ENCODE measurements at regions not wholly inside any gene's neighbourhood (a gene's known extent, or its start where the extent isn't known, plus 50 kb on each side); places are given as distances from the start of the nearest gene placed in this dataset.
A peak's percentile ranks its signal among the peaks of the same experiment; 100 is the strongest.
"Not testable (repeated sequence)": the region's sequence is repeated elsewhere in the genome, so short reads cannot be mapped to it uniquely, and the experiment has no call there.

- DNase-seq = no peak
Observed at GRCh38 chr5:18379189-18379588, 744.9 kb downstream of the TAF11L14 start.

GRCh38 chr5:18380729-18381362, 746.6 kb downstream of the TAF11L14 start:
- no peak for DNase-seq

- DNase-seq = peak; percentile 79
Observed at GRCh38 chr5:18393565-18394442, 759.5 kb downstream of the TAF11L14 start.

- DNase-seq = no peak
Observed at GRCh38 chr5:18394443-18394804, 760.2 kb downstream of the TAF11L14 start.

- no peak for DNase-seq
Observed at GRCh38 chr5:18395126-18396110, 761.2 kb downstream of the TAF11L14 start.

GRCh38 chr5:18397371-18397770, 763.1 kb downstream of the TAF11L14 start:
- DNase-seq = no peak

- DNase-seq = no peak
Observed at GRCh38 chr5:18397891-18398290, 763.6 kb downstream of the TAF11L14 start.

GRCh38 chr5:18399461-18400327, 765.4 kb downstream of the TAF11L14 start:
- not testable (repeated sequence) for DNase-seq

- no peak for DNase-seq
Observed at GRCh38 chr5:18403141-18403540, 768.9 kb downstream of the TAF11L14 start.

GRCh38 chr5:18403941-18404438, 769.7 kb downstream of the TAF11L14 start:
- no peak for DNase-seq

- no peak for DNase-seq
Observed at GRCh38 chr5:18420711-18421110, 786.5 kb downstream of the TAF11L14 start.

- no peak for DNase-seq
Observed at GRCh38 chr5:18433336-18433735, 799.1 kb downstream of the TAF11L14 start.

- DNase-seq = no peak
Observed at GRCh38 chr5:18438126-18438525, 803.9 kb downstream of the TAF11L14 start.

- DNase-seq = no peak
Observed at GRCh38 chr5:18455521-18455920, 821.3 kb downstream of the TAF11L14 start.

- DNase-seq = no peak
Observed at GRCh38 chr5:18457255-18457654, 823.0 kb downstream of the TAF11L14 start.

- no peak for DNase-seq
Observed at GRCh38 chr5:18461766-18462165, 827.5 kb downstream of the TAF11L14 start.

- peak; percentile 64 for DNase-seq
Observed at GRCh38 chr5:18465833-18466681, 831.8 kb downstream of the TAF11L14 start.

- no peak for DNase-seq
Observed at GRCh38 chr5:18466731-18467130, 832.5 kb downstream of the TAF11L14 start.

- DNase-seq = not testable (repeated sequence)
Observed at GRCh38 chr5:18471791-18472190, 837.5 kb downstream of the TAF11L14 start.

- DNase-seq = no peak
Observed at GRCh38 chr5:18483451-18483850, 849.2 kb downstream of the TAF11L14 start.

GRCh38 chr5:18487928-18488480, 853.7 kb downstream of the TAF11L14 start:
- no peak for DNase-seq

Measured in activated CD8-positive, alpha-beta memory T cell treated with anti-CD3 and anti-CD28 coated beads, Interleukin-2, amount 50 U/mL, for 48 hours (primary cell).